ENCODE measurements at regions not wholly inside any gene's neighbourhood (a gene's known extent, or its start where the extent isn't known, plus 50 kb on each side); places are given as distances from the start of the nearest gene placed in this dataset.
A peak's percentile ranks its signal among the peaks of the same experiment; 100 is the strongest.

DNA sequence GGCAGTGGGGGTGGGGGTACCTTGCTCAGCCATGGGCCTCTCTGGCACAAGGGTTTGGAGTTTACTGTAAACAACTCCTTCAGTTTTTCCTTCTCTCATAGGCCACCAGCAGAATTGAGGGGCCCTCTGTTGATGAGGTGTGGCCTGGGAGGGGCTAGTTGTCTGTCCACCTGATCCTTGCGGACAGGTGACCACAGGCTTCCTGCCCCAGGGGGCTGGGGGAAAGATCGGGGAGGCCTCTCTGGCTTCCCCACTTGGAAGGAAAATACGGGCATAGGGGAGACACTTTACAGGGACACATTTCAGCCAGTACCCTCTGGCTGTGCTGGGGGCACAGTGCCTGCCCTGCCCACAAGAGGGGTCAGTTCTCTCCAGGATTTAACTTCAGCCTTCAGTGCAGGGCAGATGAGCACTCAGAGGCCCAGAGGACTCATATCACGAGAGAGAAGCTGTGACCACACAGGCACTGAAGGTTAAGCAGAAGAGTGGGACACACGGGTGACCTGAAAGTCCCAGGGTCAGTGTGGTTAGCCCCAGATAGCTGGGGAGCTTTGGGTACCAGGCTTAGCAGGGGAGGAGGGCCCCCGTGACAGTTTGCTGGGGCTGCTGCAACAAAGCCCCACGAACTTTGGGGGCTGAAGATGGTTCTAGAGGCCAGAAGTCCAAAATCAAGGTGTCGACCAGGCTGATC is 245.9 kb downstream of the SEC14L1 start:
- no peaks in the 10 kb centered on the region for H3K36me3 ChIP-seq (ENCODE audit: insufficient read depth, low read length)
- peaks cover 50% of the 10 kb centered on the region for H3K4me1 ChIP-seq (ENCODE audit: insufficient read depth, low read length)
- no peak overlapping the region for H3K4me3 ChIP-seq (ENCODE audit: low read length)
- no peaks in the 10 kb centered on the region for H3K27me3 ChIP-seq (ENCODE audit: insufficient read depth, low read length)
- H2AFZ ChIP-seq (ENCODE audit: low read depth, low read length) = no peak overlapping the region
- no peaks in the 10 kb centered on the region for H3K9me3 ChIP-seq (ENCODE audit: low read length)

DNA sequence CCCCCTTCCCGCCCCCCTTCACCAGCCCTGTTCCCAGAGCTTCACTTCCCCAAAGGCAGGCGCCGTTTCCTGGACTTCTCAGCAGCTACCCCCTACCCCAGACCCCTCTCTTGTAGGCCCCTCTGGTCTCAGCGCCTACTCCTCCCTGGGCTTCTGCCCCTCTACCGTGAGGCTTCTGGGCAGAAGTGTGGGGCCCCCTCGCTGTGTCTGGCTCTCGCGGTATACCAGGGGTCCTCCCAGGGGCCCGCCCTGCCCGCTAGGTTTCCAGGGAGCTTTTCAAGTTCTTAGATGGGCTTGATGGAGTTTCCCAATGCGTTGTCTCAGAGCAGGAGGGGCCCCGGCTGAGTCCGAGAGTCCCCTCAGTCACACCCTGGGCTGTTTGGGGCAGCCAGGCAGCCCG is 247.1 kb downstream of the SEC14L1 start:
- Histone ChIP-seq H3K27me3 (ENCODE audit: insufficient read depth, low read length) (no peaks in the 10 kb centered on the region), H3K4me3 (ENCODE audit: low read length) (no peak overlapping the region), H3K9me3 (ENCODE audit: low read length) (no peaks in the 10 kb centered on the region), H3K4me1 (ENCODE audit: insufficient read depth, low read length) (peaks cover 54% of the 10 kb centered on the region), H2AFZ (ENCODE audit: low read depth, low read length) (no peak overlapping the region), H3K36me3 (ENCODE audit: insufficient read depth, low read length) (no peaks in the 10 kb centered on the region)

DNA sequence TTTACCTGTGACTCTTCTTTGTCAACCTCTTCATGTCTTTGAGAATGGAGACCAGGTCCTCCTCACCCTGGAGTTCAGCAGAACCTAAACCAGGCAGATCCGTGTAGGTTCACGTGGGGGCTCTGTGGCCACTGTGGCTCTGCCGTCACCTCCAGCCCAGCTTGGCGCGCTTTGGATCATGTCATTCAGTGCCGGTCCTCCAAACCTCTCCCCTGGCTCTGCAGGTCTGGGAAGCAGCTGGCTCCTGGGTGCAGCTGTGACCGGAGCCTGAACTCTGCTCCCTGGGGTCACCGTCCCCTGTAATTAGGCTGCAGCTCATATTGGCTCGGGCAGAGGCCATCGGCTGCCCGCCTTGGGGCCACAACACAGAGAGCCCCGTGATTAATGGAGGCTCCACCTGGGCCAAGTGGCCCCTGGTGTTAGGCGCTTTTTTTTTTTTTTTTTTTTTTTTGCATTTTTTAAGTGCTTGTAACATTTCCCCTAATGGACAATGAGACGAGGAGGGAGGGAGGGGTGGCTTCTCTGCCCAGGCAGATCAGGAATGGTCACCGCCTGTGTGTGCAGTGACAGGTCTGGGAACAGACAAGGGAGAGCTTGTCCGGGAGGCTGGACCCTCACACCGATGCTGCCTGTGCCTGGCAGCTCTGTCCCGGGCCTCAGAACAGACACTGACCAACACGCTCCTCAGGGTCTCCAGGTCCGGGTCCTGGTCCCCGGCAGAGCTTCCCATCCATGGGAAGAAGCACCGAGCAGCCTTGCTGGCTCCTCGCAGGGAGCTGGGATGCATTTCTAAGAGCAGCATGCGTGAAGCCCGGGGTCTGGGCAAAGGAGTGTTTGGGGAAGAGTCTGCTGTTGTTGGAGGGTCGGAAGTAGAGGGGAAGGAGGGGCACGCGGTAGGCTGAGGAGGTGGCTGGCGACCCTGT is 247.9 kb downstream of the SEC14L1 start:
- H3K4me1 ChIP-seq (ENCODE audit: insufficient read depth, low read length) = peaks cover 50% of the 10 kb centered on the region
- H3K27me3 ChIP-seq (ENCODE audit: insufficient read depth, low read length) = no peaks in the 10 kb centered on the region
- H2AFZ ChIP-seq (ENCODE audit: low read depth, low read length) = no peak overlapping the region
- no peak overlapping the region for H3K4me3 ChIP-seq (ENCODE audit: low read length)
- no peaks in the 10 kb centered on the region for H3K36me3 ChIP-seq (ENCODE audit: insufficient read depth, low read length)
- H3K9me3 ChIP-seq (ENCODE audit: low read length) = no peaks in the 10 kb centered on the region

DNA sequence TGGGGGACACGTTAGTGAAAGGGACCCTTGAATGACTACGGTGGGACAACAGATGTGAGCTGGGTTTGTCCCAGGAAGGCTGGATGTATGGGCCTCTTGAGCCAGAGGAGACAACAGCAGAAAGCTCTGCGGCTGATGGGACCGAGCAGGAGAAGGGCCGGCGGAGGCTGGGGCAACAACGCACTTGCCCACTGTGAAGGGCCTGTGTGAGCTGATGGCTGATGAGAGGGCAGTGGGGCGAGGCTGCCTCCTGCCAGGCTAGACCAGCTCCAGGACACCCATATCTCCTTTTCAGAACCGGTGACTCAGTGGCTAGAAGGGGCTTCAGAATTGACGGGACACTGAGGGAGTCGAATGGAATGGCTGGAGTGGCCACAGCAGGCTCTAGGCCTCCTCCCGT is 250.1 kb downstream of the SEC14L1 start:
- H3K36me3 ChIP-seq (ENCODE audit: insufficient read depth, low read length) = no peaks in the 10 kb centered on the region
- H2AFZ ChIP-seq (ENCODE audit: low read depth, low read length) = no peak overlapping the region
- peaks cover 36% of the 10 kb centered on the region for H3K4me1 ChIP-seq (ENCODE audit: insufficient read depth, low read length)
- no peaks in the 10 kb centered on the region for H3K27me3 ChIP-seq (ENCODE audit: insufficient read depth, low read length)
- H3K4me3 ChIP-seq (ENCODE audit: low read length) = no peak overlapping the region
- no peaks in the 10 kb centered on the region for H3K9me3 ChIP-seq (ENCODE audit: low read length)

DNA sequence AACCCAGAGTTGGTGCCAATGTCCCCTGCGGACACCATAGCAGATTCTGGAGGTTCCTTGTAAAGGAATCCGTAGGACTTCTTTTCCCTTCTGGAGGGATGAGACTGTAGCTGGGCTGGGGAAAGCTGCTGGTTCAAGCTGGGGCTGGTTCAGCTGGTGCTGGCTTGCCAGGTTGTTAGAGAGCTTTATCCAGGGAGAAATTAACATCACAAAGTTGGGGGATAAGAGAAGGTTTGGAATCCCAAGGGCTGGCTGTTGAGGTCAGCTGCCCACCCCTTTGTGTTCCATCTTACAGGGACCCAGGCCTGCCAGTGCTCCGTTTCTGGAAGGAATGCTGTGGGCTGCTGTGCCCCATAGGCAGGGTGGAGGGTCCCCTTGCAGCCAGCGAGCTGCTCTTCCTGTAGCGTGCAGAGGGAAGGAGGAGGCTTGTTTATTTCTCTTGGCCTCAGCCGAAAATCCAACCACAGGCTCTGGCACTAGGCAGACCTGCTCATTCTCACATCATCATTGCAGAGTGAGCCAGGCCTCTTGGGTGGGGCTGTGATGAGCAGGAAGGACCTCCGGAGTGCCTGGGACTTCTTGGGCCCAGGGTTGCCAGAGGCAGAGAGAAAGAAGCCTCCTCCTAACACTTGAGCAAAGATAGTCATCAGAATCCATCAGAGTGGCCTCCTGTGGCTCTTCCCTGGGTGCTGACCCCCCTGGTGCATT is 251.1 kb downstream of the SEC14L1 start:
- H3K4me3 ChIP-seq (ENCODE audit: low read length) = no peak overlapping the region

DNA sequence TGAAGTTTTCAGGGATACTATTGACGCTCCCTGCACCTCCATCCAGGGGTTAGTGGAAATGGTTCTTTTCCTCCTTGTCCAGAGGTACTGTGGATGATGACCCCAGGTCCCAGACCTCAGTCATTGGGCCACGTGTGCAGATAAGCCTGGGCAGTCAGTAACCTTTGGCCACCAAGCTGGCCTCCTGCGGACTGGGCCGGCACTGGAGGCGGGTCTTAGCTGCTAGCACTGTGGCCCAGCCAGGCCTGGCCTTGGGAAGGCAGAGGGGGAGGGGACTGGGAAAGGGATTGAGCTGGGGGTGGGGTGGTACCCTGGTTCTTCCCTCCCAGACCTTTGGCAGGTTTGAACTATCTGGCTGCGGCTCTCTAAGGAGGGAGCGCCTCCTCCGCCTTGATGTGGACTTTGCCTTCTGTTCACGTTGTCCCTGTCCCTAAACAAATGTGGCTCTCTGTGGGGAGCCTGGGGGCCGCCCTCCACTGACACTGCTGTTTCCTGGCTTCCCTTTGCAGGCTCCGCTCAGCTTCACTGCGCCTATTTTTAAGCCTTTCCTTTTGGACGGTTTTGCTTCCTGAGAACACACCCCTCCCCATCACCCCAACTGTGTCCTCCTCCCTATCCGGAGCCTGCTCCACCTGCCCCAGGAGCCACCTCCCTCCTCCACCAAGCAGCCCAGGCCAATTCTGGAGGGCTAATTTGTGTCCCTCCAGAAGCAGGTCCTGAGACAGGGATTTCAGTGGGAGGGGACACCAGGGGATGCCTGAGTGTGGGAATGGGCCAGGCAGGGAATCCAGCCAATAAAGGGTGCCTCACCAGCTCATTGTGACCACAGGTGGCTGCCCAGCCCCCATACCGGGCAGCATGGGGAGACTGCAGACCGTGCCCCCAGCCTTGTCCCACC is 251.9 kb downstream of the SEC14L1 start:
- H3K9me3 ChIP-seq (ENCODE audit: low read length) = no peaks in the 10 kb centered on the region
- H3K27me3 ChIP-seq (ENCODE audit: insufficient read depth, low read length) = no peaks in the 10 kb centered on the region
- peak overlapping the region; percentile 18 for H2AFZ ChIP-seq (ENCODE audit: low read depth, low read length)
- no peak overlapping the region for H3K4me3 ChIP-seq (ENCODE audit: low read length)
- H3K4me1 ChIP-seq (ENCODE audit: insufficient read depth, low read length) = peaks cover 30% of the 10 kb centered on the region
- no peaks in the 10 kb centered on the region for H3K36me3 ChIP-seq (ENCODE audit: insufficient read depth, low read length)

More for the DNA sequence above, 251.1 kb downstream of the SEC14L1 start:
- Histone ChIP-seq H3K4me1 (ENCODE audit: insufficient read depth, low read length) (peaks cover 30% of the 10 kb centered on the region), H3K9me3 (ENCODE audit: low read length) (no peaks in the 10 kb centered on the region), H3K27me3 (ENCODE audit: insufficient read depth, low read length) (no peaks in the 10 kb centered on the region), H3K36me3 (ENCODE audit: insufficient read depth, low read length) (no peaks in the 10 kb centered on the region), H2AFZ (ENCODE audit: low read depth, low read length) (peak overlapping the region; percentile 18)

DNA sequence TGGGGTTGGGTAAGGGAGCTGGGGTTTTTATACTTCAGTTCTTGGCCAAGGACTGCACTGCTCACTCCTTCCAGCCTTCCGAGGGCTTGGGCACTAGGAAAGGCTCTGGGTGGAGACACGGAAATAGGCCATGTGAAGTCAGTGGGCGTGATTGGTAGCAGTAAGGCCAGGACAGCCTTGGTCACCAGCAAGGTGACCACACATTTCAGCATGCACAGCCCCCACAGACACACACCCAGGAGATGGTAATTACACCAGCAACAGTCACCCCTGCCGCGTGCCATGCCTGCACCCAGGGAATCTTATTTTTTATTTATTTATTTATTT is 252.5 kb downstream of the SEC14L1 start:
- H3K9me3 ChIP-seq (ENCODE audit: low read length) = peaks cover under 1% of the 10 kb centered on the region
- H3K36me3 ChIP-seq (ENCODE audit: insufficient read depth, low read length) = no peaks in the 10 kb centered on the region
- H2AFZ ChIP-seq (ENCODE audit: low read depth, low read length) = no peak overlapping the region
- H3K4me1 ChIP-seq (ENCODE audit: insufficient read depth, low read length) = peaks cover 28% of the 10 kb centered on the region
- H3K4me3 ChIP-seq (ENCODE audit: low read length) = no peak overlapping the region
- H3K27me3 ChIP-seq (ENCODE audit: insufficient read depth, low read length) = no peaks in the 10 kb centered on the region

DNA sequence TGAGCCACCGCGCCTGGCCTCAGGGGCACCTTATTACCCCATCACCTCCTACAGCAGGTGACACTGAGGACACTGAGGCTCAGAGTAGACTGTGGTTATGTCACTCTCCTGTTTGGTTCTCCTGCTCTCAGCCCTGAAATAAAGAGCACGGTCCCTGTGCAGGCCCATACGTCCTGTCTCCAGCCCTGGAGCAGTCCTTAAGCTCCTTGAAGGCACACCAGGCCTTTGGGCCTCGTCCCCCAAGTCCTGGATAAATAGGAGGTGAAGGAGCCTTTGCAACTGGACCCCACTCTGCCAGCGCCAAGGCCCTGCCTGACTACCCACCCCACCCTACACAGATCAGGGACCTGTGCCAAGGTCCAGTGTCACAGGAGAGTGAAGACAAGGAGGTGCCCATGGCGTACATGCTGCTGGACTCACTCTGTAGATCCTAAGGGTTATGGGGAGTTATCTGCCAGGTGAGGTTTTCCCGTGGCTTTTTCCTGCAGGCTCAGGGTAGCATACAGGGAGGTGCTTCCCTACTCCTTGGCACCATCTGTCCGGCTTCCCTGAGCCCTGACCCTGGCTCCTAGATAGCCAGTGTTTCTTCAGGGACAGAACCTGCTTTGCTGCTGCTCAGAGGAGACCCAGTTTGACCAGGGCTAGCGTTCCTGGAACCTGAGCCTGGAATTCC is 253.2 kb downstream of the SEC14L1 start:
- Histone ChIP-seq H3K27me3 (ENCODE audit: insufficient read depth, low read length) (no peaks in the 10 kb centered on the region), H3K4me1 (ENCODE audit: insufficient read depth, low read length) (peaks cover 24% of the 10 kb centered on the region), H3K9me3 (ENCODE audit: low read length) (peaks cover 2% of the 10 kb centered on the region), H3K4me3 (ENCODE audit: low read length) (no peak overlapping the region), H2AFZ (ENCODE audit: low read depth, low read length) (no peak overlapping the region), H3K36me3 (ENCODE audit: insufficient read depth, low read length) (no peaks in the 10 kb centered on the region)

DNA sequence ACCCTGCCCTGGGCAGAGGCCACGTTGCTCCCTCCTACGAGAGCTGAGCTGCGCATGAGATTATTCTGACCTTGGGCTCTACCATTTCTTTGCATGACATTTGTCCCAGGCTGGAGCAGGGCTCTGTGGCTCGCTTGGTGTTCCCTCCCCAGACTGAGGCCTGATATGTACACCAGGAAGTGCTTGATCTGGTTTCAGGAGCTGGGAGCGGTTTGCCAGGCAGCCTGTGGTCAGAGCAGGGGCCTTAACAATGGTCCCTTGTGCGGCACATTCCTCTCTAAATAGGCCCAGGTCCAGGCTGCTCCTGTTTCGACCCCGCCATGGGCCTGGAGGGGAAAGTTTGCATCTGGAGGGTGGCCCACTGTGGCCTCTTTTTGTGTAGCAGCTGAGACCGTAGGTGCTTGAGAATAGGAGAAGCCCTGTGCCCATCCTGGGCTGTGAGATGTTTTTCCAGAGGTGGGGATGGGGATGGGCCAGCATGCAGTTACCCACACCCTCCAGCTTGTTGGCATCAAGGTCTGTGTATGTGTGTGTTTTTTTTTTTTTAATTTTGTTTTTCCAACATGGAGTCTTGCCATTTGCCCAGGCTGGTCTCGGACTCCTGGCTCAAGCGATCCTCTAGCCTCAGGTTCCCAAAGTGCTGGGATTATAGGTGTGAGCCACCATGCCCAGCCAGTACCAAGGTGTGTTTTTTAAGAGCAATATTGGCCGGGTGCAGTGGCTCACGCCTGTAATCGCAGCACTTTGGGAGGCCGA is 253.9 kb downstream of the SEC14L1 start:
- H3K4me1 ChIP-seq (ENCODE audit: insufficient read depth, low read length) = peaks cover 22% of the 10 kb centered on the region
- H3K27me3 ChIP-seq (ENCODE audit: insufficient read depth, low read length) = no peaks in the 10 kb centered on the region
- H3K9me3 ChIP-seq (ENCODE audit: low read length) = peaks cover 2% of the 10 kb centered on the region
- no peak overlapping the region for H2AFZ ChIP-seq (ENCODE audit: low read depth, low read length)
- no peak overlapping the region for H3K4me3 ChIP-seq (ENCODE audit: low read length)
- H3K36me3 ChIP-seq (ENCODE audit: insufficient read depth, low read length) = no peaks in the 10 kb centered on the region

DNA sequence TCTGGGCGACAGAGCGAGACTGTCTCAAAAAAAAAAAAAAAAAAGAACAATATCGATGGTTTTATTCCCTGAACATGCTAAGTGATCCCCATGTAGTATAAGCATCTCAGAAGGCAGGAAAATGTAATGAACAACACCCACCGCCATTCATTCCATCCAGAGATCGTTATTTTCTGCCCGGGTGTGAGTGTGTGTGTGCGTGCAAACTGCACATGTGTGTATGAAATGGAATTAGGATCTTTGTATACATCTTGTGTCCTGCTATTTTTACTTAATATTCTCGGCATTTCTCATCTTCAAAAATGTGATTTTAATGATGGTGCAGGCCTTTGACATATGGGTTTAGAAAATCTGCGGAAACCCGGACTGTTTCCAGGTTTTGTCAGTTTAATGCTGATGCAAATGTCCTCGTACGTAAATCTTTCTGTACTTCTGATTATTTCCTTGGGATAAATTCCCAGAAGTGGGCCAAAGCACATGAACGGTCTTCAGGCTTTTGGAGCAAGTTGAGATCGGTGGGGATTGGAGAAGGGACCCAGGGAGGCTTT is 254.8 kb downstream of the SEC14L1 start:
- Histone ChIP-seq H3K4me1 (ENCODE audit: insufficient read depth, low read length) (peaks cover 20% of the 10 kb centered on the region), H3K27me3 (ENCODE audit: insufficient read depth, low read length) (no peaks in the 10 kb centered on the region)

DNA sequence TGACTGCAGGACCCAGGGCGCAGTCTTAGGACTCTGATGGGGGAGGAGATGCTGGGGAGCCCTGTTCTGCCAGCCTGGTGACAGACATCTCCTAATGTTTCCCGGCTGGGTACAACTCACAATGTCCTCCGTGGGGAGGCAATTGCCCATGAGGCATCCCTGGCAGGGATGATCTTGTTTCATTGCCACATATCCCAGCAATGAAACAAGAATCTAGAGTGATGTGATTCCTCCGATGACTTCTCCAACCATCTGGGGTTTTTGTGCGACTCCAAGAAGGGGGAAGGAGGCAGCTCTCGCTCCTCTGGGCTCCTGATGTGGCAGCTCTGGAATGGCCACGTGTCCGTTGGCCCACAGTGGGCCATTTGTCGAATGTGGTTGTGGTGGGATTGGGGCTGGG is 255.8 kb downstream of the SEC14L1 start:
- H3K9me3 ChIP-seq (ENCODE audit: low read length) = peaks cover 2% of the 10 kb centered on the region
- H3K36me3 ChIP-seq (ENCODE audit: insufficient read depth, low read length) = no peaks in the 10 kb centered on the region
- peaks cover 16% of the 10 kb centered on the region for H3K4me1 ChIP-seq (ENCODE audit: insufficient read depth, low read length)
- H3K27me3 ChIP-seq (ENCODE audit: insufficient read depth, low read length) = no peaks in the 10 kb centered on the region
- H2AFZ ChIP-seq (ENCODE audit: low read depth, low read length) = no peak overlapping the region
- H3K4me3 ChIP-seq (ENCODE audit: low read length) = no peak overlapping the region

More for the DNA sequence above, 254.8 kb downstream of the SEC14L1 start:
- H2AFZ ChIP-seq (ENCODE audit: low read depth, low read length) = no peak overlapping the region
- no peaks in the 10 kb centered on the region for H3K36me3 ChIP-seq (ENCODE audit: insufficient read depth, low read length)
- peaks cover 2% of the 10 kb centered on the region for H3K9me3 ChIP-seq (ENCODE audit: low read length)
- no peak overlapping the region for H3K4me3 ChIP-seq (ENCODE audit: low read length)

Data from neuron (in vitro differentiated cells).